WTC11 (cell line): ENCODE measurements at regions not wholly inside any gene's neighbourhood (a gene's known extent, or its start where the extent isn't known, plus 50 kb on each side); places are given as distances from the start of the nearest gene placed in this dataset.

ENCODE experiments used
- CTCF ChIP-seq: fragments of 200-600 bp; IDR thresholded peaks from 2 replicates; pipeline ENCODE4 v1.8.0; 2022; ENCODE audit warnings: antibody characterized with exemption
- MXD4 ChIP-seq: fragments of 250-450 bp; sonication (Bioruptor Pico); IDR thresholded peaks from 2 replicates; pipeline ENCODE4 v1.8.0; 2021; ENCODE audit warnings: mild to moderate bottlenecking, moderate library complexity, borderline replicate concordance
- SMAD3 ChIP-seq: sonication (generic); formaldehyde crosslinking; IDR thresholded peaks from 2 replicates; pipeline ENCODE4 v1.8.0; 2022; ENCODE audit warnings: missing genetic modification reagents, mild to moderate bottlenecking, borderline replicate concordance
- TEAD4 ChIP-seq: sonication (generic); formaldehyde crosslinking; IDR thresholded peaks from 2 replicates; pipeline ENCODE4 v1.8.0; 2022; ENCODE audit warnings: mild to moderate bottlenecking, missing genetic modification reagents

- no peak for TF ChIP-seq CTCF
- TF ChIP-seq TEAD4 (CRISPR knock-in tag) = no peak
- TF ChIP-seq MXD4 (CRISPR knock-in tag) = no peak
- no peak for TF ChIP-seq SMAD3
These were observed 444.6 kb downstream of the RIT2 start for GRCh38 chr18:42670860-42671259.
